PC-3 (cell line): ENCODE measurements at regions not wholly inside any gene's neighbourhood (a gene's known extent, or its start where the extent isn't known, plus 50 kb on each side); places are given as distances from the start of the nearest gene placed in this dataset.

ENCODE experiments used
- ATAC-seq: fragments of 200-7000 bp; cut with Tn5 transposase; 2 replicates; pipeline ENCODE4 v1.9.1; 2020; ENCODE audit warnings: mild to moderate bottlenecking, moderate library complexity
- BruUV-seq: library from RNA; stranded (reverse); fragments of 400-500 nt; replicated peaks from 2 replicates; lab custom pipeline; 2021; lab: Mats Ljungman, UMichigan
- CTCF ChIA-PET: fragments of 300-600 bp; sonication (Branson Sonifier 250); formaldehyde crosslinking; loops from one replicate; lab custom pipeline; 2022; ENCODE audit warnings: antibody characterized with exemption; lab: Charles Lee
- POLR2A ChIA-PET: fragments of 300-600 bp; sonication (Branson Sonifier 250); formaldehyde crosslinking; loops from one replicate; lab custom pipeline; 2022; ENCODE audit warnings: antibody characterized with exemption; ENCODE audit not compliant: unreplicated experiment; lab: Charles Lee
- DNase-seq: peaks from one replicate; pipeline ENCODE4 v3.0.0-alpha.2; 2015
- H2AFZ ChIP-seq: fragments of 300-600 bp; sonication (generic); 2 replicates; pipeline ENCODE4 v1.6.0; 2016; ENCODE audit warnings: antibody characterized with exemption, low read length
- H3F3A ChIP-seq: fragments of 300-600 bp; sonication (generic); one replicate; pipeline ENCODE4 v1.6.0; 2017; ENCODE audit warnings: antibody characterized with exemption, low read length, control low read depth, mild to moderate bottlenecking; ENCODE audit not compliant: unreplicated experiment
- H3K27ac ChIP-seq: fragments of 300-600 bp; sonication (generic); 2 replicates; pipeline ENCODE4 v1.5.1; 2016; ENCODE audit warnings: mild to moderate bottlenecking, low read length
- H3K27me3 ChIP-seq: fragments of 300-600 bp; sonication (generic); 2 replicates; pipeline ENCODE4 v1.6.1; 2016; ENCODE audit warnings: low read length, mixed read lengths
- H3K36me3 ChIP-seq: fragments of 300-600 bp; sonication (generic); 2 replicates; pipeline ENCODE4 v1.6.1; 2016; ENCODE audit warnings: low read depth, mixed run types, low read length, mixed read lengths
- H3K4me1 ChIP-seq: fragments of 300-600 bp; sonication (generic); 2 replicates; pipeline ENCODE4 v1.5.1; 2016; ENCODE audit warnings: low read length; ENCODE audit not compliant: insufficient read depth
- H3K4me2 ChIP-seq: fragments of 300-600 bp; sonication (generic); 2 replicates; pipeline ENCODE4 v1.6.0; 2016; ENCODE audit warnings: low read length
- H3K4me3 ChIP-seq: fragments of 300-600 bp; sonication (generic); 2 replicates; pipeline ENCODE4 v1.5.1; 2016; ENCODE audit warnings: mild to moderate bottlenecking, low read length, mixed read lengths
- H3K79me2 ChIP-seq: fragments of 300-600 bp; sonication (generic); 2 replicates; pipeline ENCODE4 v1.6.1; 2017; ENCODE audit warnings: low read length, mixed read lengths
- H3K9ac ChIP-seq: fragments of 300-600 bp; sonication (generic); 2 replicates; pipeline ENCODE4 v1.6.0; 2016; ENCODE audit warnings: mild to moderate bottlenecking, low read length
- H3K9me2 ChIP-seq: fragments of 300-600 bp; sonication (generic); replicated peaks from 2 replicates; pipeline ENCODE4 v1.6.1; 2016; ENCODE audit warnings: mixed run types, low read length, mixed read lengths
- H3K9me3 ChIP-seq: fragments of 300-600 bp; sonication (generic); 2 replicates; pipeline ENCODE4 v1.6.1; 2016; ENCODE audit warnings: low read length, mixed read lengths
- H4K20me1 ChIP-seq: fragments of 300-600 bp; sonication (generic); 2 replicates; pipeline ENCODE4 v1.6.1; 2016; ENCODE audit warnings: low read length, mixed read lengths
- CTCF ChIP-seq: fragments of 300-600 bp; sonication (generic); conservative IDR thresholded peaks from 2 replicates; pipeline ENCODE4 v1.5.1; 2017; ENCODE audit warnings: antibody characterized with exemption, low read depth, mild to moderate bottlenecking, low read length
- EZH2 ChIP-seq: fragments of 300-600 bp; sonication (generic); IDR thresholded peaks from one replicate; pipeline ENCODE4 v1.6.1; 2017; ENCODE audit warnings: antibody characterized with exemption, mild to moderate bottlenecking, low read length; ENCODE audit not compliant: unreplicated experiment
- EZH2phosphoT487 ChIP-seq: fragments of 300-600 bp; sonication (generic); IDR thresholded peaks from 2 replicates; pipeline ENCODE4 v1.6.1; 2018; ENCODE audit warnings: mild to moderate bottlenecking, antibody characterized with exemption, low read length, borderline replicate concordance
- intact Hi-C: fragments of 100-400 bp; cut with micrococcal nuclease; formaldehyde crosslinking; loops from 2 replicates; pipeline ENCODE4 v1.9.0; 2023

GRCh38 chr14:86574778-86575129, 1044.8 kb downstream of the FLRT2 start:
- no peak for ATAC-seq
- 0 out of 2 replicates have a peak overlapping the region, but pooled peaks have one; percentile 25 for H3K4me2 ChIP-seq

GRCh38 chr14:86574051-86574777, 1044.3 kb downstream of the FLRT2 start:
- Histone ChIP-seq H4K20me1 (no peaks in the 10 kb centered on the region), H3K4me1 (no peaks in the 10 kb centered on the region), H3K27me3 (no peaks in the 10 kb centered on the region), H3K4me2 (0 out of 2 replicates have a peak overlapping the region, but pooled peaks have one; percentile 25), H3K9ac (no peak overlapping the region), H3F3A (no peaks in the 10 kb centered on the region), H2AFZ (0 out of 2 replicates have a peak overlapping the region, but pooled peaks have one; percentile 7), H3K36me3 (no peaks in the 10 kb centered on the region), H3K9me3 (no peaks in the 10 kb centered on the region), H3K27ac (no peak overlapping the region), H3K79me2 (no peaks in the 10 kb centered on the region), H3K9me2 (no peaks in the 10 kb centered on the region), H3K4me3 (0 out of 2 replicates have a peak overlapping the region, but pooled peaks have one; percentile 11)
- POLR2A ChIA-PET, result no interaction called here
- CTCF ChIA-PET, result no interaction called here
- DNase-seq, result peak; percentile 40
- BruUV-seq, result no TSS peak
- no peak for ATAC-seq
- TF ChIP-seq EZH2phosphoT487 (no peak), EZH2 (no peak), CTCF (no peak)
- intact Hi-C loops, result no loop called here

More at GRCh38 chr14:86574778-86575129, 1044.8 kb downstream of the FLRT2 start:
- CTCF ChIA-PET, result no interaction called here
- Histone ChIP-seq H3K27ac (no peak overlapping the region), H4K20me1 (no peaks in the 10 kb centered on the region), H3K9ac (no peak overlapping the region), H3K4me1 (no peaks in the 10 kb centered on the region), H2AFZ (0 out of 2 replicates have a peak overlapping the region, but pooled peaks have one; percentile 7), H3K79me2 (no peaks in the 10 kb centered on the region), H3K27me3 (no peaks in the 10 kb centered on the region), H3K36me3 (no peaks in the 10 kb centered on the region), H3K4me3 (0 out of 2 replicates have a peak overlapping the region, but pooled peaks have one; percentile 11), H3K9me3 (no peaks in the 10 kb centered on the region), H3F3A (no peaks in the 10 kb centered on the region), H3K9me2 (no peaks in the 10 kb centered on the region)
- BruUV-seq, result no TSS peak
- intact Hi-C loops, result no loop called here
- no peak for DNase-seq
- POLR2A ChIA-PET, result no interaction called here
- TF ChIP-seq EZH2phosphoT487, result no peak

- H3K36me3 ChIP-seq, result no peaks in the 10 kb centered on the region
- DNase-seq (no peak), ATAC-seq (no peak)
- no peaks in the 10 kb centered on the region for H3F3A ChIP-seq
- H3K4me1 ChIP-seq, result no peaks in the 10 kb centered on the region
- intact Hi-C loops, result no loop called here
- POLR2A ChIA-PET, result no interaction called here
- CTCF ChIA-PET, result no interaction called here
- 0 out of 2 replicates have a peak, but pooled peaks cover 5% of the 10 kb centered on the region for H3K9me3 ChIP-seq
- no peak overlapping the region for H3K4me3 ChIP-seq
- no peaks in the 10 kb centered on the region for H3K9me2 ChIP-seq
- no peaks in the 10 kb centered on the region for H3K79me2 ChIP-seq
- no TSS peak for BruUV-seq
- H3K9ac ChIP-seq, result no peak overlapping the region
- H4K20me1 ChIP-seq, result no peaks in the 10 kb centered on the region
- no peaks in the 10 kb centered on the region for H3K27me3 ChIP-seq
- no peak overlapping the region for H3K27ac ChIP-seq
- H3K4me2 ChIP-seq, result no peak overlapping the region
- H2AFZ ChIP-seq, result no peak overlapping the region
- TF ChIP-seq EZH2, result no peak
- no peak for TF ChIP-seq CTCF
- TF ChIP-seq EZH2phosphoT487, result no peak
Measured at GRCh38 chr14:86570371-86570770, 1040.4 kb downstream of the FLRT2 start.
